Activated naive CD4-positive, alpha-beta T cell treated with anti-CD3 and anti-CD28 coated beads, Interleukin-2, amount 10 ng/mL, durations not matched to agents 7 days and 5 days (primary cell): ENCODE measurements at regions not wholly inside any gene's neighbourhood (a gene's known extent, or its start where the extent isn't known, plus 50 kb on each side); places are given as distances from the start of the nearest gene placed in this dataset.
"Not testable (repeated sequence)": the region's sequence is repeated elsewhere in the genome, so short reads cannot be mapped to it uniquely, and the experiment has no call there.

Experiments used
- CTCF ChIA-PET: fragments of 350-600 bp; sonication (Branson Sonifier 250); formaldehyde crosslinking; loops from one replicate; lab custom pipeline; 2021; ENCODE audit warnings: antibody characterized with exemption; lab: Charles Lee
- DNase-seq: peaks from one replicate; pipeline ENCODE4 v3.0.0-alpha.2; 2020
- H3K27ac Mint-ChIP-seq: one replicate; pipeline ENCODE4 v1.8.0; 2021; ENCODE audit warnings: mild to moderate bottlenecking, moderate library complexity, mixed read lengths
- H3K27me3 Mint-ChIP-seq: one replicate; pipeline ENCODE4 v1.8.0; 2021; ENCODE audit warnings: mild to moderate bottlenecking, mixed read lengths
- H3K36me3 Mint-ChIP-seq: one replicate; pipeline ENCODE4 v1.8.0; 2021; ENCODE audit warnings: mixed read lengths
- H3K4me1 Mint-ChIP-seq: one replicate; pipeline ENCODE4 v1.8.0; 2021; ENCODE audit warnings: mixed read lengths
- H3K4me3 Mint-ChIP-seq: one replicate; pipeline ENCODE4 v1.8.0; 2021; ENCODE audit warnings: mild to moderate bottlenecking, moderate library complexity, mixed read lengths
- H3K9me3 Mint-ChIP-seq: one replicate; pipeline ENCODE4 v1.8.0; 2021; ENCODE audit warnings: mixed read lengths

DNA sequence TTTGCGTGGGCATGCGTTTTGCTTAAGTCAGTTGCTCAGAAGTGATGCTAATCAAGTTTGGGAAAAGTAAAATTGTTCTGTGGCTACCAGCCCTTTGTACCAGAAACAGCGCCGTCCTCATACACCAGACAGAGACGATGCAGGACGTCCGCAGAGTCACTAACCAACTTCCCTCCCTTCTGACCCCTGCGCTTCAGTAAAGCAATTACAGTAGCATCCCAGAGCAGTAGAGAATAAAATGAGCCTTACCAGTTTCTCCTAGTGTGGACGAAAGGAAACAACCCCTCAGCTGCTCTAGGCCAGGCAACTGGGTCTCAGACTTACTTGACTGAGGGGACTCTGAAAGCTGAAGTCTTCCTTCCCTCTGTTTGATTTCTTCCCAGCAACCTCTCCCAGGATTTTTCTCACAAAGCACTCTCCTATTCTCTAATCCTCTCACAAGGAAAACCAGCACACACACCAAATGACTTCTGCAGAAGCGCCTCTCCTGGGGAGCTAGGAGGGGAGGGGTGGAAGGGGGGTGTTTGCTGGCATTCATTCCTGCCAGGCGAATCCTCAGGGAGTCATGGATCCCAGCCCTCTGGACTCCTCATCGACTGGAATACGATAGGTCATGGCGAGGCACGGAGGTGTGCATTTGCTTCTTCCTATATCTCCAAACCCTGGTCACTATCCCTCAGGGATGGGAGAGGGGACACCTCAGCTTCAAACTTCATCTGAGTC lies 56.0 kb upstream of the MID1 start:
- Mint-ChIP-seq H3K36me3 (no peaks in the 10 kb centered on the region), H3K9me3 (no peaks in the 10 kb centered on the region), H3K27ac (no peak overlapping the region), H3K27me3 (no peaks in the 10 kb centered on the region), H3K4me3 (no peak overlapping the region), H3K4me1 (no peaks in the 10 kb centered on the region)
- DNase-seq, result no peak
- CTCF ChIA-PET, result no interaction called here

DNA sequence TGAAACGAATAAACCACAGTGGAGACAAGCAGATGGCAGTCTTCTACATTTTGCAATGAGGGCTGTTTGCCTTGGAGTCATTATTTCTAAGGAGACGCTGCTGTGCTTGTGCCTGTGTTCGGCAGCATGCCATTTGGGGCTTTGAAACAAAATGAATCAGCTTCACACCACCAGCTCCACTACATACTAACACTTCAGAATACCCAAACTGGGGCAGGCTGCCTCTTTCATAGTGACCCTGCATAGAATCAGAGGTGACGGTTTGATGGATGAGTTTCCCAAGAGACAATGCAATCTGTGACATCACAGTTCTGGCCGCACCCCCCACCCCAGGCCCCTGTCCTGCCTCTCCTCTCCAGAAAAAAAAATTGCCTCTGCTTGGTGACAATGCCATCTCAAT lies 57.1 kb upstream of the MID1 start:
- CTCF ChIA-PET, result no interaction called here
- no peaks in the 10 kb centered on the region for H3K27me3 Mint-ChIP-seq
- no peaks in the 10 kb centered on the region for H3K9me3 Mint-ChIP-seq
- H3K4me1 Mint-ChIP-seq, result no peaks in the 10 kb centered on the region
- no peak overlapping the region for H3K4me3 Mint-ChIP-seq
- H3K27ac Mint-ChIP-seq, result no peak overlapping the region
- DNase-seq, result no peak
- H3K36me3 Mint-ChIP-seq, result no peaks in the 10 kb centered on the region

DNA sequence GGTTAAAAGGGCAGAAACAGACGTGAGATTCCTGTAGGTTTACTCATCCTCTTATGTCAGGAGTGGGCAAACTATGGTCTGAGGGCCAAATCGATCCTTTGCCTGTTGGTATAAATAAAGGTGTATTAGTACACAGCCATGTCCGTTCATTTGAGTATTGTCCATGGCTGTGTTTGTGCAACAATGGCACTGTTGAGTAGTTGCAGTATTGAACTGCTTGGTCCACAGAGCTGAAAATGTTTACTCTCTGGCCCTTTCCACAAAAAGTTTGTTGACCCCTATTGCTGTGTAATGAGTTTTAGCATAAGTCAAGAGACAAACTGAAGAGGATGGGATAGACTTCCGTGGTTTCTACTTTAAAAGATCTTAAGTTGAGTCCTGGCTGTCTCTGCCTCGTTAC lies 59.0 kb upstream of the MID1 start:
- no peaks in the 10 kb centered on the region for H3K4me1 Mint-ChIP-seq
- CTCF ChIA-PET, result no interaction called here
- H3K27ac Mint-ChIP-seq, result no peak overlapping the region
- no peaks in the 10 kb centered on the region for H3K9me3 Mint-ChIP-seq
- no peaks in the 10 kb centered on the region for H3K27me3 Mint-ChIP-seq
- no peak overlapping the region for H3K4me3 Mint-ChIP-seq
- no peak for DNase-seq
- no peaks in the 10 kb centered on the region for H3K36me3 Mint-ChIP-seq

DNA sequence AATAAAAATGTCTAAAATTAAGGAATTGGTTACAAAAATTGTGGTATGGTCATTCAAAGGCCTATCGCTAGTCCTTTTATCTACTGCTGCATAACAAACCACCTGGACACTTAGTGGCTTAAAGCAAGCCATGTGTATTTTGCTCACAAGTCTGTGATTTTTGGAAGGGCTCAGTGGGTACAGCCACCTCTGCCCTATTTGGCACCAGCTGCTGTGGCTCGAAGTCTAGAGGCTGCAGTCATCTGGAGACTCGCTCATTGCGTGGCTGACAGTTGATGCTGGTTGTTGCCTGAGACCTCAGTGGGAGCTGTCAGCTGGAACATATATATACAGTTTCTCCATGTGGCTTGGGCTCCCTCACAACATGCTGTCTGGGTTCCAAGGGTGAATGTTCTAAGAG lies 60.8 kb upstream of the MID1 start:
- Mint-ChIP-seq H3K27ac (no peak overlapping the region), H3K36me3 (no peaks in the 10 kb centered on the region), H3K27me3 (no peaks in the 10 kb centered on the region), H3K4me1 (no peaks in the 10 kb centered on the region), H3K9me3 (no peaks in the 10 kb centered on the region), H3K4me3 (no peak overlapping the region)
- no peak for DNase-seq
- CTCF ChIA-PET, result no interaction called here

DNA sequence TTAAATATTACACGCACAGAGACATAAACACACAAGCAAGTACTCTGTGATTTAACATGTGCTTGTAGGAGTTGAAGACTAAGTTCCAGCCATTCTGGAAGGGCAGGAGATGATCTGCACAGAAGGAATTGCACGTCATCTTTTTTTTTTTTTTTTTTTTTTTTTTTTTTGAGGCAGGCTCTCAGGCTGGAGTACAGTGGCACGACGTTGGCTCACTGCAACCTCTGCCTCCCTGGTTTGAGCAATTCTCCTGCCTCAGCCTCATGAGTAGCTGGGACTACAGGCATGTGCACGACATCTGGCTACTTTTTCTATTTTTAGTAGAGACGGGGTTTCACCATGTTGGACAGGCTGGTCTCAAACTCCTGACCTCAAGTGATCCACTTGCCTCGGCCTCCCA lies 63.2 kb upstream of the MID1 start:
- H3K27me3 Mint-ChIP-seq, CTCF ChIA-PET, H3K27ac Mint-ChIP-seq: not testable (repeated sequence)

DNA sequence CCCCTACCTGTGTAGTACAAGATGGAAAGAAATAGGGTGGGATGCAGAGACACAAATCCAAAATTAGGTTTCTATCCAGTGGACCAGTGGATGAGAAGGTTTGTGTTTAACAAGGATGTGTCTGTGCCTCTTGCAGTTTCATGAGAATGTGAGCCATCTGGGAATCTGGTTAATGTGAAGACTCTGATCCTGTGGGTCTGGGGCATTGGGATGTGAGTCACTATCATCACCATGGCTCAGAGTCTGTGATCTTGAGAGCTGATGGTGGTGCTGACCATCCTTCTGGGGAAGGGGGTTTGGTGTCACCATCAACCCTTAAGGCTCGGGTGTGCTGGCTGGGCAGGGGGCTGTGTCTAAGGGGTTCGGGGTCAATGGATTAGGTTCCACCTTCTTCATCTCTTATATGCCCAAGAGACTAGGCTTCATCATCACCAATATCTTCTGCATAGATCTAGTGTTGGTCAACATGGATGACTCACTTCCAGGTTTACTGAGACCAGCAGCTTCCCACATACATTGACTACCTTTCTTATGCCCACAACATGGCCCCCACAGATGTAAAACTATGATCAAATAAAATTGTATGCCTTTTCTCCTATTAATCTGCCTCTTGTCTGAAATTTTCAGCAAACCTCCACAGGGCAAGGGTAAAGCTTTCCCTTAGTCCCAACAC lies 65.7 kb upstream of the MID1 start:
- CTCF ChIA-PET, result no interaction called here
- Mint-ChIP-seq H3K9me3 (no peaks in the 10 kb centered on the region), H3K4me3 (no peak overlapping the region), H3K27ac (no peak overlapping the region), H3K36me3 (no peaks in the 10 kb centered on the region), H3K27me3 (no peaks in the 10 kb centered on the region), H3K4me1 (no peaks in the 10 kb centered on the region)
- no peak for DNase-seq

More for the DNA sequence above, 63.2 kb upstream of the MID1 start:
- not testable (repeated sequence) for H3K36me3 Mint-ChIP-seq, H3K4me1 Mint-ChIP-seq, H3K4me3 Mint-ChIP-seq, H3K9me3 Mint-ChIP-seq, DNase-seq

DNA sequence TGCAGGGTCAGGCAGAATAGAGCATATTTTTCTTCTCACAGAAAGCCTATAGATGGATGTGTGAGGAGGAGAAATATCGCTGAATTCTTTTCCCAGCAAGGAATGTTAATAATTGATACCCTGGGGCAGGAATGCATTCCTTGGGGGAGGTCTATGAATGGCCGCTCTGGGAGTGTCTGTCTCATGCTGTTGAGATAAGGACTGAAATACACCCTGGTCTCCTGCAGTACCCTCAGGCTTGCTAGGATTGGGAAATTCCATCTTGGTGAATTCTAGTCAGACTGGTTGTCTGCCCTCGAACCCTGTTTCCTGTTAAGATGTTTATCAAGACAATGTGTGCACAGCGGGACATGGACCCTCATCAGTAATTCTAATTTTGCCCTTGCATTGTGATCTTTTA lies 71.4 kb upstream of the MID1 start:
- DNase-seq, H3K4me1 Mint-ChIP-seq, H3K27ac Mint-ChIP-seq, H3K36me3 Mint-ChIP-seq, H3K9me3 Mint-ChIP-seq, H3K27me3 Mint-ChIP-seq, H3K4me3 Mint-ChIP-seq, CTCF ChIA-PET: not testable (repeated sequence)

DNA sequence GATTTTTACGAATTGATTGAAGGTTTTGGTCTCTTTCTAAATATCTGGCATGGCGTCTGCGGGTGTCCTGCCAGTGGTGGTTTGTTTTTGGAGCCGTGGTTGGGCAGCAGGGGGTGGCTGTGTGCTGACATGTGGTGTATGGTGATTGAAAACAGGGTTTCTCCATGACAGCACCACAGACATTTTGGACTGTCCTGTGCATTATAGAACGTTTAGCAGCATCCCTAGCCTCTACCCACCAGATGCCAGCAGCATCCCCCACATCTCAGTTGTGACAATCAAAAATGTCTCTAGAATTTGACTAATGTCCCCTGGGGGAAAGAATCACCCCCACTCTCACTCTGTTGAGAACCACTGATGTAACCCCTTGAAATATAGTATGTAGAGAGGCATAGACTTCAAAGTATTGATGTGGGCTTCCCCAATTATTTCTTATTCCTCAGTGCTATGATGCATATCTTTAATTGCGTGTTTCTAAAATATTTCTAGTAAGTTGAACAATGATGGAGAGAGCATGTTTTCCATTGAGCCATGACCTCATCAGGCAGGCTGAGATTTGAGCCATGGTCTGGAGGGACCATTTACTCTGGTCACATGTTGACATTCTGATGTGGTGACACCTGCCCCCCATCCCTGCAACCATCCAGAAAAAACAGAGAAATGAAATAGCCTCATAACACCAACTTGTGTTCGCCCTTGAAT lies 77.4 kb upstream of the MID1 start:
- H3K9me3 Mint-ChIP-seq, result no peaks in the 10 kb centered on the region
- H3K27ac Mint-ChIP-seq, result no peak overlapping the region
- H3K4me3 Mint-ChIP-seq, result no peak overlapping the region
- CTCF ChIA-PET, result no interaction called here
- no peaks in the 10 kb centered on the region for H3K4me1 Mint-ChIP-seq
- no peak for DNase-seq
- H3K36me3 Mint-ChIP-seq, result no peaks in the 10 kb centered on the region
- no peaks in the 10 kb centered on the region for H3K27me3 Mint-ChIP-seq

DNA sequence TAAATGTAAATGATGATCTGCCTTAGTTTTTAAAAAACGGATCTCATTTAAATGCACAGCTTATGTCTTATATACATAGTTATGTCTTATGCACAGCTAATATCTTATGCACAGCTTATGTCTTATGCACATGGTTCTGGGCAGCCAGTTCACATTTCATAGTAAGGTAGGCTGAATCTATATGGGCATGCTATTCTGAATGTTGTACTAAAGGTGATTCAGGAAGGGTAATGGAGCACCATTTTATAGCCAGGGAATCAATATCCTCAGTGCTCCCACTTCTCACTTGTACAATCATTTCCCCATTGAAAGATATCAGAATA lies 77.9 kb upstream of the MID1 start:
- CTCF ChIA-PET, result no interaction called here
- no peaks in the 10 kb centered on the region for H3K9me3 Mint-ChIP-seq
- H3K27ac Mint-ChIP-seq, result no peak overlapping the region
- H3K36me3 Mint-ChIP-seq, result no peaks in the 10 kb centered on the region
- H3K27me3 Mint-ChIP-seq, result no peaks in the 10 kb centered on the region
- no peak for DNase-seq
- no peaks in the 10 kb centered on the region for H3K4me1 Mint-ChIP-seq
- no peak overlapping the region for H3K4me3 Mint-ChIP-seq

DNA sequence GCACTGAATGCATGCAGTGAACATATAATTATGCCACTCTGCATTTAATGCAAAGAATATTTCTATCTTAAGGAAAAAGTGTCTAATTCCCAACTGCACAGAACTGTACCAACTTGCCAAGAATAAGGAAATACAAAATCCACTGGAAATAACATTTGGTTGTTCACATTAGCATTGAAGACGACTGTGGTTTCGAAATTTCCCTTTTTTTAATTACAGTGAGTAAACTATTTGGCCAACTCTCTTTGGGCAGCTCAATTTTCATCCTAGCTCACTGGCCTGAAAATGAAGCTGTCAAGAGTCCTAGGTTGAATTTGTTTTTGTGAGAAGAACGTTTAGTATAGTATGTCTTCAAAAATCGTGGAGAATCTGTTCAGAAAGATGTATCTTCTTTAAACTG lies 81.6 kb upstream of the MID1 start:
- CTCF ChIA-PET, result no interaction called here
- Mint-ChIP-seq H3K4me3 (no peak overlapping the region), H3K4me1 (no peaks in the 10 kb centered on the region)

DNA sequence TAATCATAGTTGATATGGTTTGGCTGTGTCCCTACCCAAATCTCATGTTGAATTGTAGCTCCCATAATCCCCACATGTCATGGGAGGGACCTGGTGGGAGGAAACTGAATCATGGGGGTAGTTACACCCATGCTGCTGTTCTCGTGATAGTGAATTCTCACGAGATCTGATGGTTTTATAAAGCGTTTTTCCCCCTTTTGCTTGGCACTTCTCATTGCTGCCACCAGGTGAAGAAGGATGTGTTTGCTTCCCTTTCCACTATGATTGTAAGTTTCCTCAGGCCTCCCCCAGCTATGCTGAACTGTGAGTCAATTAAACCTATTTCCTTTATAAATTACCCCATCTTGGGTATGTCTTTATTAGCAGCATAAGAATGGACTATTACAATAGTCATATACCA lies 86.0 kb upstream of the MID1 start:
- H3K4me1 Mint-ChIP-seq, H3K27ac Mint-ChIP-seq, H3K9me3 Mint-ChIP-seq, H3K4me3 Mint-ChIP-seq, H3K36me3 Mint-ChIP-seq, CTCF ChIA-PET, DNase-seq, H3K27me3 Mint-ChIP-seq: not testable (repeated sequence)

More for the DNA sequence above, 81.6 kb upstream of the MID1 start:
- H3K27me3 Mint-ChIP-seq, result no peaks in the 10 kb centered on the region
- H3K9me3 Mint-ChIP-seq, result no peaks in the 10 kb centered on the region
- DNase-seq, result no peak
- no peaks in the 10 kb centered on the region for H3K36me3 Mint-ChIP-seq
- H3K27ac Mint-ChIP-seq, result no peak overlapping the region

DNA sequence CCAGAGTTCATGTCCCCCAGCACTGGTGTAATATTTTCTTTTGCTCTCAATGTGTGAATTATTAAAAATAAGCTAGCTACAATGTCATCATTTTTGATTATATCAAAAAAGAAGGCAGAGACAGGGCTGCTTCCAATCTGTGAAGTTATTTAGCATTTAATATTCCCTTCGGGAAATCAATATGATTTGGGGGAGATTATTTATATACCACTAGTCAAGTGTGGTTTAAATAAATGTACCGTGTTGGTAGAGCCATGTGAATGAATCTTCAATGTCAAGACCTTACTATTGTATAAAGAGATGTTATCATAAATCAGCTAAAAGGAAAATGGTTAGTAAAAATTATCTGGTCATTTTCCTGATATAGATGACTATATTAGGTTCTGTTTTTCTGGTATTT lies 87.4 kb upstream of the MID1 start:
- Mint-ChIP-seq H3K9me3 (no peaks in the 10 kb centered on the region), H3K27ac (no peak overlapping the region), H3K4me1 (no peaks in the 10 kb centered on the region), H3K27me3 (no peaks in the 10 kb centered on the region), H3K36me3 (no peaks in the 10 kb centered on the region), H3K4me3 (no peak overlapping the region)
- CTCF ChIA-PET, result no interaction called here
- no peak for DNase-seq

DNA sequence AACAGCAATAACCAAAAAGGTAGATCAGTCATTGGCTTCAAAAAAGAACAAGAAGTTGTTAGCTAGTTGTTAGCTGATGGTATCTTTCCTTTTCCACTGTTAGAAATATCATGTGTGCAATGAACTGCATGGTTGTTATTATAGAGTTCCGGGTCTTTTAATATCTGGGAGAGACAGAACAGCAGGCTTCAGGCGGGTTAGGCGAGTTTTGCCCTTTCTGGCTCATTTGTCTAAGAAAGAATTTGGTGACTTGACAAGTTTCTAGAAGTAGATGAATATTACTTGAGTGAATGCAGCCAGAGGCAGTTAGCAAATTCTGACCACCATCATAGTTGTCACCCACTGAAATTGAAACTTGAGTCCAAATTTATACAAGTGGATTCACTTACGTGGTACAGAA lies 88.9 kb upstream of the MID1 start:
- no peak overlapping the region for H3K4me3 Mint-ChIP-seq

DNA sequence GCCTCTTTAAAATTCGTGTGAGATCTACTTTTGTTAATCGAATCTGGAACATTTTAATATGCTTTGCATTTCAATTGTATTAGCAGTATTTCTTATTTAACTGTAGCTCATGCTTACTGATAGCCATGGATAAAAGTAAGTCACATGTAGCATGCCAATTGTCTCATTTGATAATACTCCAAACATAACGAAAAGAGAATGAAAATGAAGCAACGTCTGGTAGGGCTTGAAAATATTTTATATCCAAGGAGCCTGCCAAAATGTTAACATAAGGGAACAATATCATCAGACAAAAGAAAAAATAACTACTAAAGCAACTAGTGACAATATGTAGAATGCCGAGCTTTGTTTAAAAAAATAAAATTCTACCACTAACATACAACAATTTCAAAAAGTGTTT lies 94.1 kb upstream of the MID1 start:
- Mint-ChIP-seq H3K36me3 (no peaks in the 10 kb centered on the region), H3K9me3 (no peaks in the 10 kb centered on the region), H3K4me3 (no peak overlapping the region), H3K27ac (no peak overlapping the region), H3K27me3 (no peaks in the 10 kb centered on the region), H3K4me1 (no peaks in the 10 kb centered on the region)
- CTCF ChIA-PET, result interaction anchor here (1.4 kb wide), 1 partner anchor 524 kb away, joined by 3 read pairs; no protein-coding TSS in a partner anchor
- DNase-seq, result no peak

More for the DNA sequence above, 88.9 kb upstream of the MID1 start:
- no peak for DNase-seq
- Mint-ChIP-seq H3K36me3 (no peaks in the 10 kb centered on the region), H3K27ac (no peak overlapping the region), H3K9me3 (no peaks in the 10 kb centered on the region), H3K4me1 (no peaks in the 10 kb centered on the region), H3K27me3 (no peaks in the 10 kb centered on the region)
- CTCF ChIA-PET, result no interaction called here

DNA sequence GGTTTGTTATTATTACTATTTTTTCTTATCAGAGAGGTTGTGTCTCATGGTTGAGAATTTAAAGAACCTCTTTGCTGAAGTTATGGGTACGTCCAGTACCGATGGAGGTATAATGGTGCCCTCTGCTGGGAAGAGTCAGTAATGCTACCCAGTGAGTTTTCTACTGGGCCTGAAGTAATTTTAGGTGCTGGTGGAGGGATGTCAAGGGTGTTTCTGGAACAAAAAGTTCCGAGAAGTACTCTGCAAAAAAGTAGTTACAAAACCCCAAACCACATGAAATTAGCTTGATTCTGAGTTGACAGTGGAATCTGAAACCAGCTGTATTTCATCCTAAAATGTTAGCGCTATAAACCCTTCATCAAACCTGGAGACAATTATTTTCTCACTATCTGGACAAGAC lies 102.5 kb upstream of the MID1 start:
- no peak overlapping the region for H3K4me3 Mint-ChIP-seq
- no peaks in the 10 kb centered on the region for H3K4me1 Mint-ChIP-seq
- no peaks in the 10 kb centered on the region for H3K36me3 Mint-ChIP-seq
- H3K27me3 Mint-ChIP-seq, result no peaks in the 10 kb centered on the region
- no peaks in the 10 kb centered on the region for H3K9me3 Mint-ChIP-seq
- CTCF ChIA-PET, result interaction anchor here (0.6 to 3.3 kb wide), 3 partner anchors 8 to 804 kb away, joined by 3 to 35 read pairs (median 6); no protein-coding TSS in a partner anchor
- H3K27ac Mint-ChIP-seq, result no peak overlapping the region
- peak; percentile 50 for DNase-seq
